Colonic mucosa (tissue), 4 donors: ENCODE measurements at regions not wholly inside any gene's neighbourhood (a gene's known extent, or its start where the extent isn't known, plus 50 kb on each side); places are given as distances from the start of the nearest gene placed in this dataset.

Experiments
- DNase-seq: peaks from one replicate; pipeline ENCODE4 v3.0.0-alpha.2; 2020
- H3K27ac ChIP-seq: fragments of 200-600 bp; one replicate; pipeline ENCODE4 v1.8.0; 2021
- H3K27me3 ChIP-seq: fragments of 200-600 bp; one replicate; pipeline ENCODE4 v1.8.0; 2021
- H3K36me3 ChIP-seq: fragments of 200-600 bp; one replicate; pipeline ENCODE4 v1.8.0; 2021
- H3K4me1 ChIP-seq: fragments of 200-600 bp; one replicate; pipeline ENCODE4 v1.8.0; 2021; ENCODE audit warnings: mild to moderate bottlenecking
- H3K4me3 ChIP-seq: fragments of 200-600 bp; one replicate; pipeline ENCODE4 v1.8.0; 2021
- H3K9ac ChIP-seq, 2 donors: one replicate each; pipeline ENCODE4 v1.7.0; 2013; ENCODE audit warnings: control low read depth in 2 of 2, low read depth in 2 of 2, low read length in 2 of 2
- H3K9me3 ChIP-seq: fragments of 200-600 bp; one replicate; pipeline ENCODE4 v1.8.0; 2021
- intact Hi-C: fragments of 100-400 bp; cut with DNase I; formaldehyde crosslinking; loops from one replicate; pipeline ENCODE4 v1.14.1; 2022
- TF ChIP-seq, protein P1 (sequence below): fragments of 200-600 bp; IDR thresholded peaks from one replicate; pipeline ENCODE4 v1.8.0; 2022; ENCODE audit warnings: antibody characterized with exemption, mild to moderate bottlenecking
- donor health status: healthy.
- donor health status: DM: no; HTN: no; CAD: no.
- donor health status: DM: no; HTN: no; CAD: no.

DNA sequence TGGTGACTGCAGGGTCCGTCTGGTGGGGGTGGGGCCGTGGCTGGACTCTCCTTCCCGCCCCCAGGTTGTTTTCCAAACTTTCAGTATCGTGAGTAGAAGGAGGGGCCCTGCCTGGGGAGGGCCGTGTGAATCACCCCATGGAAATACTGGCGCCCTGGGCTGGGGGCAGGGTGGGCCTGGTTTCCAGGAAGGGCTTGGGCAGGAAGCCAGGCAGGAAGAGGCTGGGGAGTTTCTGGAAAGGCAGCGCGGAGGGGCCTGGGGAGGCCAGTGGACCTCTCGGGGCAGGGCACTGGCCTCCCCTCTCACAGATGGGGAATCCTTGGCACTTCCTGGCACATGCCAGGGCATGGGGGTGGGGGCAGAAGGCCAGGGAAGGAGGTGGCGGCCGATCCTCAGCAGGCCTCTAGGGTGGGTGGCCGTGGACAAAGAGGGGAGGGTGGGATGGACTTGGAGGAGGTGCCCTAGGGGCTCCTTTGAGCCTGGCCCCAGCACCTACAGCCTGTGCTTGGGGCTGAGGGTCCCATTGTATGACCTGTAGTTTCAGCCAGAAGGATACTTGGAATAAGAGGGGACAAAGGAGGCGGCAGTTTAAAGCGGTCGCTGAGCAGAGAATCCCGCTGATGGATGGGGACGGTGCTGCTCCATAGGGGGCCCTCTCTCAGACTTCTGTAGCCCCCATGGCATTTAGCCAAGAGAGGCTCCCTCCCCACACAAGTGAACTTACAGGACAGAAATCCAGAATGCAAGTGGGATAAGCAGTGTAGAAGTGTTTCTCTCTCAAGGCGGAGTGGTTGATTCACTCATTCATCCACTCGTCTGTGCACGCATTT, 56.5 kb upstream of the GATA2 start:
- no peaks in the 10 kb centered on the region for H3K36me3 ChIP-seq
- DNase-seq = no peak
- no peak overlapping the region for H3K4me3 ChIP-seq
- H3K27ac ChIP-seq = no peak overlapping the region
- TF ChIP-seq, protein P1, sequence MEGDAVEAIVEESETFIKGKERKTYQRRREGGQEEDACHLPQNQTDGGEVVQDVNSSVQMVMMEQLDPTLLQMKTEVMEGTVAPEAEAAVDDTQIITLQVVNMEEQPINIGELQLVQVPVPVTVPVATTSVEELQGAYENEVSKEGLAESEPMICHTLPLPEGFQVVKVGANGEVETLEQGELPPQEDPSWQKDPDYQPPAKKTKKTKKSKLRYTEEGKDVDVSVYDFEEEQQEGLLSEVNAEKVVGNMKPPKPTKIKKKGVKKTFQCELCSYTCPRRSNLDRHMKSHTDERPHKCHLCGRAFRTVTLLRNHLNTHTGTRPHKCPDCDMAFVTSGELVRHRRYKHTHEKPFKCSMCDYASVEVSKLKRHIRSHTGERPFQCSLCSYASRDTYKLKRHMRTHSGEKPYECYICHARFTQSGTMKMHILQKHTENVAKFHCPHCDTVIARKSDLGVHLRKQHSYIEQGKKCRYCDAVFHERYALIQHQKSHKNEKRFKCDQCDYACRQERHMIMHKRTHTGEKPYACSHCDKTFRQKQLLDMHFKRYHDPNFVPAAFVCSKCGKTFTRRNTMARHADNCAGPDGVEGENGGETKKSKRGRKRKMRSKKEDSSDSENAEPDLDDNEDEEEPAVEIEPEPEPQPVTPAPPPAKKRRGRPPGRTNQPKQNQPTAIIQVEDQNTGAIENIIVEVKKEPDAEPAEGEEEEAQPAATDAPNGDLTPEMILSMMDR = no peak
- no peaks in the 10 kb centered on the region for H3K4me1 ChIP-seq
- H3K9me3 ChIP-seq = no peaks in the 10 kb centered on the region
- H3K9ac ChIP-seq = peak overlapping the region in 1 of 2 donors; percentile 12
- intact Hi-C loops = no loop called here
- H3K27me3 ChIP-seq = peaks cover 2% of the 10 kb centered on the region

DNA sequence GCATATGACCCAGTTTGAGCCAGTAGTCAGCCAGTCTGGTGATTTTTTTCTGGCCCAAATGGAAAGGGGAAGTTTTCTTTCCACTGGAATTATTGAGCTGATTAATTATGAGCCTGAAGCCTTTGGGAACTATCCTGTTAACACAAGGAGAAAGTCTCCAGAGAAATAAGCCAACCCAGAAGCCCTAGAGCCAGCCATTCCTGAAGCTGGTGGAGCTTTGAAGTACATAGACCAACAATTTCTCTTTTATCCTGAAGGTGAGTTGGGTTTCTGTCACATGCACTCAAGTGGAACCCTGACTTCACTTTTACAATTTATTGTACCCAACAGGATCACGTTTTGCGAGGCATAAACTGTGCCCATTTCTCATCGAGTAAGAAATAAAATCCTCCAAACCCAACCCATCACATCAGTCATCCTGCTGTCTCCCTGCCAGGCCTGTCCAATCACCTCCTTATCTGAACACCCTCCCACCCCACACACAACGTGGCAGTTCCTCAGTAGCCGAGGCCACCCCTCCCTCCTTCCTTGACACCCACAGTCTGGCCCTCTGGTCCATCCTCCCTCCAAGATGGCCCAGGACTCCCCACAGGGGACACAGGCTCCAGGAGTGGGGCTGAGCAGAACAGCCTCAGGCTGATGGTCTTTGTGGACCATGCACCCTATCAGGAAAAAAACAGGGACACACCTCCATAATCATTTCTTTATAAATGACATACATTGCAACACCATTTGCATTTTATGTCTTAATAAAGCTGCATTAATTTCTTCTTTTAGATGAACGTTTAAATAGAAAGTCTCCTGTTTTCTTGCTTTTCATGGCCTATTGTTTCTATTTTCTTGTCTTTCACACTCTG, 55.7 kb upstream of the GATA2 start:
- TF ChIP-seq, protein P1 = no peak
- DNase-seq = no peak
- Histone ChIP-seq H3K9me3 (no peaks in the 10 kb centered on the region), H3K27me3 (no peaks in the 10 kb centered on the region), H3K4me3 (no peak overlapping the region), H3K4me1 (no peaks in the 10 kb centered on the region), H3K36me3 (no peaks in the 10 kb centered on the region), H3K9ac (no peak overlapping the region), H3K27ac (no peak overlapping the region)
- intact Hi-C loops = no loop called here

- H3K4me3 ChIP-seq = no peak overlapping the region
- H3K27ac ChIP-seq = no peak overlapping the region
- no peaks in the 10 kb centered on the region for H3K4me1 ChIP-seq
- H3K9ac ChIP-seq = no peak overlapping the region
- H3K36me3 ChIP-seq = no peaks in the 10 kb centered on the region
- intact Hi-C loops = no loop called here
- DNase-seq = no peak
- no peaks in the 10 kb centered on the region for H3K9me3 ChIP-seq
- TF ChIP-seq, protein P1 = no peak
- H3K27me3 ChIP-seq = no peaks in the 10 kb centered on the region
Measured at GRCh38 chr3:128548021-128548420, 55.0 kb upstream of the GATA2 start.

DNA sequence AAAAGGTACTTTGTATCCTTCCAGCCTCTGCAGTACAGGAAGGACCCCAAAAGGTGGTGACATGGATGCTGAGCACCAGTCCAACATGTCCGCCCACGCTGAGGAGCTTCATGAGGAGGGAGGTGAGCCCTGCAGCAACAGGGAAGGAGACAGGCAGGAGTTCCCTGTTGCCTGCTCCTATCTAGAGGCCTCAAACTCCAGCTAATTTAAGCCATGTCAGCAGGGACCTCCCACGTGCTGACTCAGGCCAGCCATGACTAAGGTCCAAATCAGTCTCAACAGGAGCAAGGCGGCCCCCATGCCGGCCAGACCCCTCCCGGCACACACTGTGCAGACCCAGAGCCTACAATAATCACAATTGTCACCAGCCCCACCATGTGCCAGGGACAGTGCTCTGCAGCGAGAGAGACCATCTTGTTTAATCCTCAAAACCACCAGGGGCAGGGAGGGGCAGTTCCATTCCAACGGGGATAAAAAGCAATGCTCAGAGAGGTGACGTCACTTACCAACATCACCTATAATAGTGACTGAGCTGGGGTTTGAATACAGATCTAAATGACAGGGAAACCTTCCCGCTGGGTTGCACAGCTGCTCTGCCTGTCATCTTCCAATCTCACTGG, 54.5 kb upstream of the GATA2 start:
- H3K27me3 ChIP-seq = no peaks in the 10 kb centered on the region
- DNase-seq = no peak
- no peak overlapping the region for H3K9ac ChIP-seq
- TF ChIP-seq, protein P1 = no peak
- no peaks in the 10 kb centered on the region for H3K4me1 ChIP-seq
- H3K4me3 ChIP-seq = no peak overlapping the region
- no peak overlapping the region for H3K27ac ChIP-seq
- intact Hi-C loops = no loop called here
- no peaks in the 10 kb centered on the region for H3K36me3 ChIP-seq
- no peaks in the 10 kb centered on the region for H3K9me3 ChIP-seq

DNA sequence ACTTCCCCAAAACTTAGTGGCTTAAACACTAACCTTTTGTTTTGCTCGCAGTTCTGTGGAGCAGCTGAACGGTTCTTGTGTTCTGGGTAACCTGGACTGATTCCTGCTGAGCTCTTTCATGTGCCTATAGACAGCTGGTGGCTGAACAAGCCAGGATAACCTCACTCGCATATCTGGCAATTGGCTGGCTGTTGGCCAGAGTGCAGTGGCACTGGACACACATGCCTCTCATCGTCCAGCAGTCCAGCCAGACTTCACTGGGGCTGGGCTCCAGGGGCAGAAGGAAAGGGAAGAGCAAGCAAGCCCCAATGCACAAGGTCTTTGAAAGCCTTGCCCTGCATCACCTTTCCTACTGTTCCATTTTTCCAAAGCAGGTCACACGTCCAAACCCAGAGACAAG, 53.6 kb upstream of the GATA2 start:
- H3K27me3 ChIP-seq = no peaks in the 10 kb centered on the region
- no peak overlapping the region for H3K27ac ChIP-seq
- TF ChIP-seq, protein P1 = no peak
- intact Hi-C loops = no loop called here
- no peaks in the 10 kb centered on the region for H3K36me3 ChIP-seq
- no peak overlapping the region for H3K4me3 ChIP-seq
- no peaks in the 10 kb centered on the region for H3K9me3 ChIP-seq
- DNase-seq = no peak
- H3K4me1 ChIP-seq = no peaks in the 10 kb centered on the region
- no peak overlapping the region for H3K9ac ChIP-seq
